ENCODE measurements at regions not wholly inside any gene's neighbourhood (a gene's known extent, or its start where the extent isn't known, plus 50 kb on each side); places are given as distances from the start of the nearest gene placed in this dataset.

- ATAC-seq: no peak
- no peak overlapping the region for H3K27ac ChIP-seq
- no peak for FAIRE-seq
- DNase-seq: no peak
- H3K4me1 ChIP-seq: no peaks in the 10 kb centered on the region
- H3K9me3 ChIP-seq: no peaks in the 10 kb centered on the region
- H3K27me3 ChIP-seq: no peaks in the 10 kb centered on the region
- intact Hi-C loops (cut with DNase I): no loop called here
- TF ChIP-seq, protein P1, sequence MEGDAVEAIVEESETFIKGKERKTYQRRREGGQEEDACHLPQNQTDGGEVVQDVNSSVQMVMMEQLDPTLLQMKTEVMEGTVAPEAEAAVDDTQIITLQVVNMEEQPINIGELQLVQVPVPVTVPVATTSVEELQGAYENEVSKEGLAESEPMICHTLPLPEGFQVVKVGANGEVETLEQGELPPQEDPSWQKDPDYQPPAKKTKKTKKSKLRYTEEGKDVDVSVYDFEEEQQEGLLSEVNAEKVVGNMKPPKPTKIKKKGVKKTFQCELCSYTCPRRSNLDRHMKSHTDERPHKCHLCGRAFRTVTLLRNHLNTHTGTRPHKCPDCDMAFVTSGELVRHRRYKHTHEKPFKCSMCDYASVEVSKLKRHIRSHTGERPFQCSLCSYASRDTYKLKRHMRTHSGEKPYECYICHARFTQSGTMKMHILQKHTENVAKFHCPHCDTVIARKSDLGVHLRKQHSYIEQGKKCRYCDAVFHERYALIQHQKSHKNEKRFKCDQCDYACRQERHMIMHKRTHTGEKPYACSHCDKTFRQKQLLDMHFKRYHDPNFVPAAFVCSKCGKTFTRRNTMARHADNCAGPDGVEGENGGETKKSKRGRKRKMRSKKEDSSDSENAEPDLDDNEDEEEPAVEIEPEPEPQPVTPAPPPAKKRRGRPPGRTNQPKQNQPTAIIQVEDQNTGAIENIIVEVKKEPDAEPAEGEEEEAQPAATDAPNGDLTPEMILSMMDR (IDR thresholded peaks at IDR 0.05): no peak
- no peak overlapping the region for H3K4me3 ChIP-seq
- 62 to 78% methylated on average over 4 of the region's 4 CpGs for whole genome bisulfite sequencing, 2 donors
- no peaks in the 10 kb centered on the region for H3K36me3 ChIP-seq
Observed at GRCh38 chr7:118478236-118478635, 253.7 kb downstream of the ANKRD7 start.

- intact Hi-C loops (cut with DNase I): no loop called here
- Histone ChIP-seq H3K27ac (no peak overlapping the region), H3K4me3 (no peak overlapping the region), H3K36me3 (no peaks in the 10 kb centered on the region), H3K4me1 (no peaks in the 10 kb centered on the region), H3K9me3 (no peaks in the 10 kb centered on the region), H3K27me3 (no peaks in the 10 kb centered on the region)
- FAIRE-seq: no peak
- no peak for DNase-seq
- 18 to 37% methylated on average over 2 of the region's 2 CpGs for WGBS, 2 donors
- TF ChIP-seq, protein P1 (IDR thresholded peaks at IDR 0.05): no peak
- ATAC-seq: no peak
Observed at GRCh38 chr7:118478931-118479330, 254.4 kb downstream of the ANKRD7 start.

- DNase-seq: no peak
- H3K9me3 ChIP-seq: no peaks in the 10 kb centered on the region
- intact Hi-C loops (cut with DNase I): no loop called here
- ATAC-seq: no peak
- H3K4me1 ChIP-seq: no peaks in the 10 kb centered on the region
- no peaks in the 10 kb centered on the region for H3K36me3 ChIP-seq
- TF ChIP-seq, protein P1 (IDR thresholded peaks at IDR 0.05): no peak
- no peak for FAIRE-seq
- no peak overlapping the region for H3K4me3 ChIP-seq
- no peaks in the 10 kb centered on the region for H3K27me3 ChIP-seq
- H3K27ac ChIP-seq: no peak overlapping the region
- 48 to 57% methylated on average over 5 of the region's 5 CpGs for WGBS, 2 donors
Observed at GRCh38 chr7:118492466-118492865, 268.0 kb downstream of the ANKRD7 start.

DNA sequence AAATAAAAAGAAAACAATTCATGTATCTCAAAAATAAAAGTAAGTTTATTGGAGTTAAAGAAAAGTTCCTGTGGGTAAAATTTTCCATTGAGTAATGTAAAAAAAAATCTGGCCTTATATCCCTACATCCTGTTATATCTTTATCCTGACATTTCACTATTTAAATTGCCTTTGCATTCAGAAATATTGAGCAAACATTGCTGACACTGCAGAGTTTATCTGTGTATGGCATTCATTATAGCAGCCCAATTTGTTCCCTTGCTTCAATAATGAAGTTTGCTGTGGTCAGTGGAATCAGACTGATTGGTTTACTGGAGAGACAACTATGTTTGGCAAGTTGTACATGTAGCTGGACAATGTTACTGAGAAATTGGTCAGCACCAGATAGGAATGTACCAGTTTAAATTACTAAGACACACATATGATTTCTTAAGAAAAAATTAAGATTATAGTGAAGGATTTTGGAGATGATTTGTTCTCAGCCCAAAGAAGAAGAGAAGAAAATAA is 271.7 kb downstream of the ANKRD7 start:
- FAIRE-seq (no peak), DNase-seq (no peak), ATAC-seq (no peak)
- TF ChIP-seq, protein P1 (IDR thresholded peaks at IDR 0.05): no peak
- Histone ChIP-seq H3K27me3 (no peaks in the 10 kb centered on the region), H3K4me1 (no peaks in the 10 kb centered on the region), H3K36me3 (no peaks in the 10 kb centered on the region), H3K27ac (no peak overlapping the region), H3K9me3 (no peaks in the 10 kb centered on the region), H3K4me3 (no peak overlapping the region)
- intact Hi-C loops (cut with DNase I): no loop called here

DNA sequence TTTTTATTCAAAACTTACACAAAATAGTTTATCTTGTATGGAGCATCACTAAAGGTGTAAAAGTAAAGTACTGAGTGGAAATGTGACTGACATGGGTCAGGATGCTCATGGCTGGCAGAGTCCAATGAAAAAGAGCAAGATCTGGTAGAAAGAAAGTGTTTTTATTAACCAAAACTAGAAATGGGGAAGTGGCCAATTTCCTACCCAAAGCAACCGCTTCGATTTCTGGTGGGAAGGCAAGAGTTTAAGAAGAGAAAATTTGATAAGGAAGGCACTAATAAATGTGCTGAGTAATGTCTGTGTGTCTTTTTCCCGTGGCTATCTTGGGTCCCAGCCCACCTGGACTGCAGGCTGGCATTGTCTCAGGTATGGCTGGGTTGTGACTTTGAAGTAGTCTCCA is 277.7 kb downstream of the ANKRD7 start:
- H3K9me3 ChIP-seq: no peaks in the 10 kb centered on the region
- TF ChIP-seq, protein P1 (IDR thresholded peaks at IDR 0.05): no peak
- H3K36me3 ChIP-seq: no peaks in the 10 kb centered on the region
- H3K27ac ChIP-seq: no peak overlapping the region
- intact Hi-C loops (cut with DNase I): no loop called here
- 44 to 50% methylated on average over 3 of the region's 3 CpGs for WGBS, 2 donors
- no peak for FAIRE-seq
- no peaks in the 10 kb centered on the region for H3K4me1 ChIP-seq
- ATAC-seq: no peak
- no peak for DNase-seq
- no peaks in the 10 kb centered on the region for H3K27me3 ChIP-seq
- no peak overlapping the region for H3K4me3 ChIP-seq
